GM19452 (cell line): ENCODE measurements at regions not wholly inside any gene's neighbourhood (a gene's known extent, or its start where the extent isn't known, plus 50 kb on each side); places are given as distances from the start of the nearest gene placed in this dataset.

Source experiments
- ATAC-seq: cut with Tn5 transposase; IDR thresholded peaks from one replicate; pipeline ENCODE4 v1.9.1; 2021; ENCODE audit not compliant: unreplicated experiment

DNA sequence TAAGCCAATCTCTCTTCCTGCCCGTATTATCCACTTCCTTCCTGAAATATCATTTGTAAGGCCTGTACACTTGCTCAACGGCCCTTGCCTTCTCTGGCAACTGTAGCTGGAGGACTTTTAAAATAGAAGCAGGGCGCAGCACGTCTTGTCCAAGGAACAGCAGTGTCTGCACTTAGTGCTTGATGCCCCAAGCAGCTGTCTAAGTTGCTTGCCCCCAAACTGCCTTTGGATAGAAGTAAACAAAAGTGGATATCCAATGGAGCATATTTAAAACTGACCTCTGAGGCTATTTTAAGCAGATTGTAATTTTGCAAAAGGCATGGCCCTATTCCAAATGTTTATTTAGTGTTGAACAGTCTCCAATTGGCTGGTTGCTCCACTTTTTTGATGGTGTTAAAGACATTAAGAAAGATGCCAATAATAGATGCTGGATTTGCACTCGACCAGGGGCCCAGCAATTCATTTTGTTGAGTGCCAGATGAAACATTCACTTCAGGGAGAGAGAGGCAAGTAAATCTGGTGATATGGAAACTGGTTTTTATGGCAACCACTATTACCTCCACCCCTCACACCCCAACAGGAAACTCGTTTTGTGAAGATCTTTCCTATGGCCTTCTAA, 526.8 kb upstream of the TBL1XR1 start:
- ATAC-seq, result no peak

DNA sequence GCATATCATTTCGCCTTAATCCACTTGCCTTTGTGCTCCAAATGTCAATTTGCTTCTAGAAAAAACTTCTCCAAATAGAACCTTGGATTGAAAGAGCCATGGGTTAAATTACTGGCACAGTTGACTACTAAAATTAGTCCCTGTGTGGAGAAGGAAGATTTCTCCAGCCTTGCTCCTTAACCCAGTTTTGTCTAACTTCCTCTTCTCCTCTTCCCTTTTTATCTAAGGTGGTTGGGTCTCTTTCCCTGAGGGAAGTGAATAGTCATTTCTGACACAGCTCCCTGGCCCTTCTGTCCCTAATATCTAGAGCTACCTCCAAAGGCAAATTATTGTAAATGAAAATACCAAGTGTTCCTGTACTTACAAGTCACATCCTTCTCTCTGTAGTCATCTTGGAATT, 527.9 kb upstream of the TBL1XR1 start:
- no peak for ATAC-seq

DNA sequence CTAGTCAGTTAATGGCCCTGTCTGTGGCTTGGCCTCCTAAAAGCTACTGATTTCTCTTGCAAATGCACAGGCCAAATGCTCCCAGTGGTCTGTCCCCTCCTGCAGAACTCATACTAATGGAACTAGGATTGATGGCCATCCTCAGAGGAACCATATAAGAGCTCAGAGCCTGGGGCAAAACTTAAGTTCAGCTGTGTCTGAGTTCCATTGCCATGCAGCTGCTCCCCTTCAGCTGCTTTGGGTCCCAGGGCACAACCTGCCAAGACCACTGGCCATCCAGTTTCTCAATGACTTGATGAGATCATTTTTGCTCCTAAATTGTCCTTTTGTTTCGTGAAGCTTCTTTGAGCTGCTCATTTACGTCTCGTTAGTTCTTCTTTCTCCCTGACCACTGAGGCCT, 529.5 kb upstream of the TBL1XR1 start:
- ATAC-seq, result no peak

DNA sequence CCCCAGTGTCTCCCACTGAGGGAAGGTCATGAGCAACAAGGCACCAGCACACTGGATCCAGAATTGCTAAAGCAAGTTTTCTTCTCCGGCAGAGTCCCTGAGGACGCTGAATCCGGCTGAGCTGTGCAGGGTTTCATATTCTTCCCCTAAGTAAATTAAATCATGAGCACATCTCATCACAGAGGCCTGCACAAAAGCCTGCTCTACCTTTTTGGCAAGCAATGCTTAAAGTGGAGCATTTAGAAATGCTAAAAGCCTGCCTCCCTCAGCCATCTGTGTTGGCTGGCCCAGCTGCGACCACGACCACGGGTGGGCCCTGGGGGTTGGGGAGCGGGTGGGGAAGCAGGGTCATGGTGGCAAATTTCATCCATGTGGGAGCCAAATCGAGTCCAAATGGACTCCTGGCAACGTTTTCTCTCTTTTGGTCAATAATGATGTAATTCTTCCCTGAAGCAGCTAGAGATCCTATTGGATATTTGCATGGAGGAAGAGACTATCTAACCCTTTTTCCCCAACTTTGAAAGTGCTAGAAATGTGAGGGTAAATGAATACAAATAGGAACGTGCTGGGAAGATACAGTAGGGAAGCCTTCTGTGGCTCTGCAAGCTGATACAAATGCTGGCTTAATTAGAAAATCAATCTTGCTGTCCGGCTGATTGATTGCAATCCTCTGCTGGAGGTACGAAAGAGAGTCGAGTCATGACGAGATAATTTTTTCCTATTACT, 532.8 kb upstream of the TBL1XR1 start:
- no peak for ATAC-seq

DNA sequence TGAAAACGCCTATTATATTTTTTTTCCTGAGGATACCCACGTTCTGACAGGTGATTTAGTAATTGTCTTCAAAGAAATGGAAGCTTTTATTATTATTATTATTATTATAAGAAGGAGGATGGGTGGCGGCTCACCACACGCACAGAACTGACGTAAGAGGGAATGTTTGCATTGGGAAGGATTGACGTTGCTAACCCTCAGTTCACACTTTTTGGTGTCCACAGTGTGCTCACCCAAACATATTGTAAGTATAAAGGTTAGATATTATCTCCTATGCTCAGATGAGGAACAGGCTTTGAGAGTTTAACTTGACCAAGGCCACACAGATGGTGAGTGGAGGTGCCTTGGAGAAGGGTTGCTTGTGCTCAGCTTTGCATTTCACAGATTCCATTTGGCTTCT, 533.5 kb upstream of the TBL1XR1 start:
- no peak for ATAC-seq

DNA sequence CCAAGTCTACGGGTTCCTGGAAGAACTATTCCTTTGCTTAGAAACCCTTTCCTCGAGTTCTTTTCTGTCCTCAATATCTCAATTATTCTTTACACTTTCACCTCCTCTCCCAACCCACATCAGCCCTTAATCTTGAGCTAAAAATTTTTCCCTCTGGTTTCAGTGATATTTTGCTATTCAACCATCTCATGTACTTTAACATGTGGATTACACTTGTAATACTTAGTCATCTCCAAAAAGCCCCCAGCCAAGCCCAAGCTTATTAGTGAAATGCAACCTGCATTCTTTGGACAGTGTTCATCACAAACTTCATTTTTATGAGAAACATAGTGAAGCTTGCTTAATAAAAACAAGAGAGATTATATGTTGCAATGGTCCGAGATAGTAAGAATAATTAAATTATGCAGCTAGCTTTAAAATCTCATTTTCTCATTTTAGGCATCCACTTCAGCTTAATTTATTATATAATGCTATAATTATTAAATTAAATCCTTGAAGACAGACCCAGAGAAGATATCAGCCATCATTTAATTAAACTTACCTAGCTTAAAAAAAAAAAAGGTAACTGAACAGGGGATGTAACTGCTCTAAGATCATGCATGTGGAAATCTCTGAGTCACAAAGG, 534.5 kb upstream of the TBL1XR1 start:
- no peak for ATAC-seq

DNA sequence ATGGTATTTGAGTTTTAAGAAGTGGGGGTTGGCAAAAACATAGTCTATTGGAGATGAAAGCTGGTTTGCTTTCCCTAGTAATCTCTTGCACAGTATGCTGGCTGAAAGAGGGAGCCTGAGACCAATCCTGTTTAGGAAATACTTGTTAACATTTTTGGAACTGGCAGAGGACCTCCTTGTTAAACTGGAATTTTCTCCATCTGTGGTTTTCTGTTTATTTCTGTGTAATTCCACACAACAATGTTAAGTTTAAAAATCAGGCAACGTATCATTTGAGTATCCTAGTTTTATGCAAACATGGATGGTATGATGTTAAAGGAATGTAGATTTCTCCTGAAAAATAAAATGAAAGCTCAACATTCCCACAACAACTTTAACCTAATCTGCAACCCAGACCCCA, 536.0 kb upstream of the TBL1XR1 start:
- no peak for ATAC-seq

DNA sequence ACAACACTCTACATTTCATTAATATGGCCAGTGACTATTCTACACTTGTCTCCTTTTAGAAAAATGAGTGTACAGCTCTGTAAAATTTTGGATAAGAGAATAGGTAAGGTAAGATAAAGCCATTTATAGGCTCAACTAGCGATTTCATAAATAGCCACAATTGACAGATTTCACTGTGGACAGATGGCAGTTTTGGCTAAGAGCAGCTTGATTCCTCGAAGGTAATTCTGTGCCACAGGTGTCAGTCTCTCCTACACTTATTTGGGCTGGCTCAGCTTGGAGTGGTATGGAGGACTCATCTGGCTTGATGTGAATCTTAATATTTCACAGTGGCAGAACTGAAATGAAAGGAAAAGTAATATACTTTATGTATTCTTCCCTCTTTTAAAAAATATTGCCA, 536.7 kb upstream of the TBL1XR1 start:
- no peak for ATAC-seq

DNA sequence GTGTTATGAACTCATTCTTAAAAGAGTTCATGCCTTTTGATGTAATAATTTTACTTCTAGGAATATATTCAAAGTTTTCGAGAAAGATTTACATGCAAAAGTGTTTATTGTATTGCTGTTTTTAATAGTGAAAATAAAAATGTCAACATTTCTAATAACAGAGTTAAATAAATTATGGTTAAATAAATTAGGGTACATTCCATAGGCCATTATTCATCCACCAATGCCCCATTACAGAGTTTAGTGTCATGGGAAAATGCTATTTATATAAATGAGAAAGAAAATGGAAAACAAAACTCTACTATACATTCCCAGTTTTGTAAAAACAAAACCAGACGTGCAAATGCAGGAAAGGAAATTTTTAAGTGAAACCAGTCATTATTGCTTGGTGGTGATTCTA, 538.1 kb upstream of the TBL1XR1 start:
- ATAC-seq, result no peak

DNA sequence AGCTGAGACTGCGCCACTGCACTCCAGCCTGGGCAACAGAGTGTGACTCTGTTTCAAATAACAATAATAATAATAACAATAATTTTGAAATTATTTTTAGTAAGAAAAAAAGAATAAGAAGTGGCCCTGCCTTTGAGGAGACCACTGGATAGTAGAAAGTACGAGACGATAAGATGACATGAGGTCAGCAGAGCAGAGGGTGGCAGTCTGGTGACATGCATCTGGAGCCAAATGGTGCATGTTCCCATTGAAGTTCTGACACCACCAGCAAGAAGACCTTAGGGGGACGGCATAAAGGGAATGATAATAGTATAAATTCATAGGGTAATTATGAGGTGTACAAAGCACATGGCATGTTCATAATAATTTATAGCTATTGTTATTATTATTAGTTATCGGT, 542.2 kb upstream of the TBL1XR1 start:
- no peak for ATAC-seq

DNA sequence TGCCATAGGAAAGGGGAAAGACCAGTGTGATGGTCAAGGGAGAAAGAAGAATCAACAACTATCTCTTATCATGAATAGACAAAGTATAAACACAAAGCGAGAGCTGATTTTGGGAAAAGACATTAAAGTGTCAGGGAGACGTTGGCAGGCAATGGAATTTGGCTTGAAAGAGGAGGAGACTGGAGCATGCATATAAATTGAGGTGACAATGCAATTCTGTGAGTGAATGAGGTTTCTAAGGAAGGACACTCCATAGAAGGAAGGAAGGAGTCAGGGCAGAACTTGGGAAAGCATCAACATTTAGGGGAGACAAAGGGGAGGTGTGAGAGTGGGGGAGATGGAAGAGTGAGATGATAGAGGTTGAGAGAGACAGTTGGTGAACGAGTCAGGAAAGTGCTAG, 543.0 kb upstream of the TBL1XR1 start:
- ATAC-seq, result no peak

DNA sequence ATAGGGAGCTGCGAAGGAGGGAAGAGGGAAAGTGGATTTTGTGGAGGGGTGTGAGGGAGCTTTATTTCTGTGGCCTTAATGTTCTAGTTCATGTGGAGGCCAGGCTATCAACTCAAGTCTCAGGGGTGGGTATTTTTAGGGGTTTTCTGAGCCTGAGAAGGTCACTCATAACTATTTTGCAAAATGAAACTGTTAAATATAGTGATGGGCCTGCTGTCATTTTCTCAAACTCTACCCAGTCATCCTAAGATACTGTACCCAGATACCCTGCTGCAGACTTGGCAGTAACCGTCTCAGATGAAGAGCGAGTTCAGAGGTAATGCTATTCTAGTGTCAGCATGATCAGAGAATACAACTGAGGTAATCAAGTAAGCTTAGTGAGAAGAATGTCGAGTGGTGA, 545.0 kb upstream of the TBL1XR1 start:
- no peak for ATAC-seq

DNA sequence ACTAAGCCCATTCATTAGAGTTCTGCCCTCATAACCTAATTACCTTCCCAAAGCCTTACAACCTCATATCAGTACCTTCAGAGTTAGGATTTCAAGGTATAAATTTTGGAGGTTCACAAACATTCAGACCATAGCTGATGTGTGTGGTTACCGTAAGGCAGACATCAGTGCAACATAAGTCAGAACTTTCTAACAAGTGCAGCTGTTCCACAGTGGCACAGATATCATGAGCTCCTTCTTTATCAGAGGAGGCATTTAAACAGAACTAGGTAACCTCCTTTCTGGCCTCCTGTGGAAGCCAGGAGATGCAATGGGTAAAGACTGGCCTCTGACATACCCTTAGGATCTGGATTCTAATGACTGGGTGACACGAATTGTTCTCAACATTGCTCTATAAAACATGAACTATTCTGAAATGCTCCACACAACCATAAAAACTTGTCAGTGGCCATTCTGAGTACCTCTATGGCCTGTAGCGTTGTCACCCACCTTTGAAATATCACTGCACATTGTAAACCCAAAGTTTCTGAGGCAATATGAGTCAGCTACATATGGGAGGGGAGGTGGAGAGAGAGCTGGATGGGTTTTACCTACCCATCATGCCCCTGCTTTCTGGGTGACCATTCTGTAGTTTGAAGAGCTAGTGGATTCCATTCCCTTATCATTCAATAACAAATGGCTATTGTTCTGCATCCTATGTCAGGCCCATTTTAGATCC, 546.0 kb upstream of the TBL1XR1 start:
- ATAC-seq, result no peak

DNA sequence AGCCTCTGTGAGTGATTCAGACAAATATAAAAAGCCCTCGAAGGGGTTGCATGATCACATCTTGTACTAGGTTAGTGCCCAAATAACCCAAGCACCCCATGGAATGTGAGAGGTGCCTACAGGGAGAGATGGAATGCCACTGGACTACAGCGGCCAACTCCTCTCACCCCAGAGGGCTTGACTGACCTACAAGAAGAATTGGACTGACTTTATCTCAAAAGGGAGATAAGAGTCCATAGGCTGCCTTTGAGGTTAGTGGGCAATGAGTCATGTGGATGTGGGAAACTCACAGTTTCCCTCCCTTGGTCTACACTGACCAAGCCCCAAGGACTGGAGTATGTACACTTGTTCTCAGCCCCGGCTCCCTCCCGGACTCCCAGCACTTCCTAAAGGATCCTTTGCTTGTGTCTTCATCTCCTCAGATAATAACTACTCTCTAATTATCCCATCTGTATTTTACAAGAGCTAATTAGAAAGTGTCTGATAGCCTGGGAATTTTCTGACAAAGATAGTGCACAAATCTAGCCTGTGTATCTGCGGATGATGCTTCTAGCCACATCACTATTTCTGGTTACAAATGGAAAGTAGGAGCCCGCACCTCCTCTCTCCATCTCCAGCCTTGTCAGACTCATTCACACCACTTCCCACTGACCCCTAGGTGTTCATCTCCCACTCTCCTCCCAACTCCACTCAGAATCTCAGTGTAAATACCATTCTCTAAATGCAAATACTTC, 547.8 kb upstream of the TBL1XR1 start:
- no peak for ATAC-seq

DNA sequence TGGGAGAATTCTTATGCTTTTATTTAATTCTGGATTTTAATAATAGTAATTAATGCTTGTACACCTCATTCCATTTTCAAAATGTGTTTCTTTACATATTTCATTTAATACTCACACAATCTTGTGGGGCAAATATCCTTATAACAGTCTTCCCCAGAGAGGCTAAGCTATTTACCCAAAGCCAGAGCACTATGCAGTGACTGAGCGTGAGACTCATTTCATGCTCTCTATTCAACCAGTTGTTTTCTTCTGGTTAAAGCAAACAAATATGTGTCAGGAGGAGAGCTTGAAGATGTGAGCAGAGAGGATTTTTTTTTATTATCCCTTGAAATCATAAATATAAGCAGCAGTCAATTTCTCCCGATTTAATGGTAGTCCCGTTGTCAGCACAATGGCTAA, 548.3 kb upstream of the TBL1XR1 start:
- no peak for ATAC-seq

DNA sequence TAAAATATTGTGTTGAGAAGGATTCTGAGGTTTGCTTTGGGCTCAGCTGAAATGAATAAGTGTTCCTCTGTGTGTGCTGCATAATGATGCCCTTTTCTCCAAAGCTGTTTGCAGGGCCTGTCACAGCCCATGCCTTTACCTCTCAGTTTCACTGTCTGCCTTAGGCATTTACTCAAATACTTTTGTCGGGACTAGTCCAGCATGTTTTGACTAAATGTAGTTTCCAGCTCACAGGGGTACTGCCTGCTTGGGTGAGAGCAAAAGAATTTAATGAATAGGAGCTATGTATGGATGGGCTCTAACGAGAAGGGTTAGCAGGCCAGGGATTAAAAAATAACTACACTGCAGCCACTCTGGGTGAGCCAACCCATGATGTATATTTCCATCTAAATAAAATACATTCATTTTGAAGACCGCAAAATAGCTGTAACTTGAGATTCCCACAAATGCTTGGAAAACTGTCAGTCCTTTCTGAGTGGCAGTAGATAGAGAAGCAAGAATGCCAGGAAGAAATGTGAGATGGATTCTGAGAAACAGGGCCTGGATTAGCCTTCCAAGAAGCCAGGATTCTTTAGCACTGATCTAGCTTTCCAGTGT, 549.2 kb upstream of the TBL1XR1 start:
- no peak for ATAC-seq

DNA sequence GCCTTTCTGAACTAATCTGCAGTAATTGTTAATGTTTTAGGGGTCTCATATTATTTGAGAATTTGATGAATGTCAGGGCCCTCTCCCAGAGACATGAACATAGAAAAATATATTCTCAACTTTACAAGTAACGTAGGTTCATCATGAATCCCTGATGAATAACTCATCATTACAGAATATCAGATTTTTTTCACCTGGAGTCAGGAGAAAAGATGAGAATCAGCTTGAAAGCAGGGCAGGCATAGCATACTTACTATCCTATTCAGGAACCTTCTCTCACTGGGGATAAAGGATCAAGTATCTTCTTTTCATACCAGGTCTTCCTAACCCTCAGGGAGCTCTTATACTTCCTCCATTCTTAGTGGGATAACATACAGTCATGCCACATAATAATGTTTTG, 552.6 kb upstream of the TBL1XR1 start:
- ATAC-seq, result no peak

DNA sequence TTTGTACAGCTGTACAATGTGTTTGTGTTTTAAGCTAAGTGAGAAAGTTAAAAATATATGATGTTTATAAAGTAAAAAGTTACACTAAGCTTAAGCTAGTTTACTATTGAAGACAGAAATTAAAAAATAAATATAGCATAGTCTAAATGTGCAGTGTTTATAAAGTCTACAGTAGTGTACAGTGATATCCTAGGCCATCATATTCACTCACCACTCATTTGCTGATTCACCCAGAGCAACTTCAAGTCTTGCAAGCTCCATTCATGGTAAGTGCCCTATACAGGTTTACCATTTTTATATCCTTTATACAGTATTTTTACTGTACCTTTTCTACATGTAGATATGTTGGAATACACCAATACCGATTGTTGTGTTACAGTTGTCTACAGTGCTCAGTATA, 553.2 kb upstream of the TBL1XR1 start:
- ATAC-seq, result no peak

DNA sequence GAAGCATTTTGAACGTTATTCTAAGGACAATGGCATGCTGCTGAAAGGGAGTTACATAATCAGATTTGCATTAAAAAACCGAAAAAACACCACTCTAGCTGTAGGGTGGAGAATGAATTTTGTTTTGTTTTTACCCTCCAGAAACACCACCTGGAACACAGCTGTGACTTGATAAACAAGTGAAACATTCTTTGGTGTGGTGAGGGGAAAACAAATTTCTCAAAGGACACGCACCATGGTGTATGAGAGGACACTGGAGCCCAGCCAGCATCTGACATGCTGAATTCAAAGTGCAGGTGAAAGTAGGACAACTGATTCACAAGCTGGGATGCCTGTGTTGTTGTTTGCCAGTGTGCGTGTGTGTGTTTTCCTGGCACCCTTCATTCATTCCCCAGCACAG, 554.5 kb upstream of the TBL1XR1 start:
- no peak for ATAC-seq

DNA sequence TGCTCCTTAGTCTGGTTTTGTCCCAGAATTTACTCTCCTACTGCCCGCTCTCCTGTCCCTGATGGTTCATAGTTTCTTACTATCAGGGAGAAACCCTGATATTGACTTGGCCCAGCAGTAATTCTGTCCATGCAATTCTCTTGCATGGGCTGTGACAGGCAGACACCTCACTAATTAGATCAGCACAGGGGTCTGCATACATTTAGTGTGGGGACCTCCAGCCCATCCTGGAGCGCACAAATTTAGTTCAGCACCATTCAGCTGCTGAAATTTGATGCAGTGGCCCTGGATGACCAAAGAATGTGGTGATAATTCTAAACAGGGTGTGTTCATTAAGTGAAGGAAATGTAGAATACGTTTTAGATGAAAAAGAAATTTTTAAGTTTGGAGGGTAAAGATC, 555.5 kb upstream of the TBL1XR1 start:
- no peak for ATAC-seq
